ENCODE measurements at regions not wholly inside any gene's neighbourhood (a gene's known extent, or its start where the extent isn't known, plus 50 kb on each side); places are given as distances from the start of the nearest gene placed in this dataset.

- no peak for DNase-seq (ENCODE audit: low spot score)
Measured at GRCh38 chr9:28014212-28014611, 440.9 kb upstream of the C9orf72 start.

GRCh38 chr9:28024676-28025075, 451.4 kb upstream of the C9orf72 start:
- no peak for DNase-seq (ENCODE audit: low spot score)

- no peak for DNase-seq (ENCODE audit: low spot score)
Measured at GRCh38 chr9:28025186-28025585, 451.9 kb upstream of the C9orf72 start.

GRCh38 chr9:28031521-28032267, 458.4 kb upstream of the C9orf72 start:
- no peak for DNase-seq (ENCODE audit: low spot score)

- DNase-seq (ENCODE audit: low spot score), result no peak
Measured at GRCh38 chr9:28032268-28032590, 458.9 kb upstream of the C9orf72 start.

- no peak for DNase-seq (ENCODE audit: low spot score)
Measured at GRCh38 chr9:28034242-28034641, 461.0 kb upstream of the C9orf72 start.

- DNase-seq (ENCODE audit: low spot score), result no peak
Measured at GRCh38 chr9:28037968-28038367, 464.7 kb upstream of the C9orf72 start.

GRCh38 chr9:28045051-28045450, 471.8 kb upstream of the C9orf72 start:
- DNase-seq (ENCODE audit: low spot score), result no peak

- no peak for DNase-seq (ENCODE audit: low spot score)
Measured at GRCh38 chr9:28050046-28050445, 476.8 kb upstream of the C9orf72 start.

GRCh38 chr9:28050941-28051340, 477.7 kb upstream of the C9orf72 start:
- no peak for DNase-seq (ENCODE audit: low spot score)

- DNase-seq (ENCODE audit: low spot score), result no peak
Measured at GRCh38 chr9:28051559-28052503, 478.6 kb upstream of the C9orf72 start.

GRCh38 chr9:28053096-28053777, 480.0 kb upstream of the C9orf72 start:
- DNase-seq (ENCODE audit: low spot score), result no peak

- DNase-seq (ENCODE audit: low spot score), result no peak
Measured at GRCh38 chr9:28056006-28056405, 482.7 kb upstream of the C9orf72 start.

GRCh38 chr9:28056466-28056865, 483.2 kb upstream of the C9orf72 start:
- DNase-seq (ENCODE audit: low spot score), result no peak

GRCh38 chr9:28059192-28059591, 485.9 kb upstream of the C9orf72 start:
- DNase-seq (ENCODE audit: low spot score), result no peak

- DNase-seq (ENCODE audit: low spot score), result no peak
Measured at GRCh38 chr9:28064241-28064815, 491.0 kb upstream of the C9orf72 start.

- no peak for DNase-seq (ENCODE audit: low spot score)
Measured at GRCh38 chr9:28073270-28073669, 500.0 kb upstream of the C9orf72 start.

- no peak for DNase-seq (ENCODE audit: low spot score)
Measured at GRCh38 chr9:28079677-28080076, 506.4 kb upstream of the C9orf72 start.

- DNase-seq (ENCODE audit: low spot score), result no peak
Measured at GRCh38 chr9:28082671-28083070, 509.4 kb upstream of the C9orf72 start.

GRCh38 chr9:28086881-28087280, 513.6 kb upstream of the C9orf72 start:
- no peak for DNase-seq (ENCODE audit: low spot score)

GRCh38 chr9:28092981-28093936, 520.0 kb upstream of the C9orf72 start:
- DNase-seq (ENCODE audit: low spot score), result no peak

All from left forelimb (tissue), 1 donor.